ENCODE measurements at regions not wholly inside any gene's neighbourhood (a gene's known extent, or its start where the extent isn't known, plus 50 kb on each side); places are given as distances from the start of the nearest gene placed in this dataset.
"Not testable (repeated sequence)": the region's sequence is repeated elsewhere in the genome, so short reads cannot be mapped to it uniquely, and the experiment has no call there.

GRCh38 chr3:110023022-110023421 is 685.7 kb upstream of the DPPA4 start:
- POLR2A ChIA-PET; H3K27ac Mint-ChIP-seq; H3K4me3 Mint-ChIP-seq; H3K27me3 Mint-ChIP-seq; H3K9me3 Mint-ChIP-seq; H3K4me1 Mint-ChIP-seq; H3K36me3 Mint-ChIP-seq (ENCODE audit: low read depth); DNase-seq; CTCF ChIA-PET: not testable (repeated sequence)

DNA sequence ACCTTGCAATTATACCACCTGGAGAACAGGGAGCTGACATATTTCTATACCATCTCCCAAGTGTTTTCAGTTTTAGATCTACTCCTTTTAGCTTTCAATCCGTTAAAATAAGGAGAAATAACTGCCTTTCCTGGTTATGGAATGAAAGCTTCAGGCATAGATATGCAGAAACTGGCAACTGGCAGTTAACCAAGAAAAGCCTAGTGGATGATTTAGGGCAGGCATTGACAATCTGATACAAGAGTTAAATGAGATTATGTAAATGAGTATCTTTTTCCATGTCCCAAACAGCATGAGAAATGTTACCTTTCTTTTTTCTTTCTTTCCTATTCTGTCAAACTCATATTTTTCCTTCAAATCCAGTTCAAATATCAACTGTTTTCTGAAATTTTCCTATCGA is 689.1 kb upstream of the DPPA4 start:
- no peaks in the 10 kb centered on the region for H3K27me3 Mint-ChIP-seq
- ChIA-PET POLR2A (no interaction called here), CTCF (no interaction called here)
- H3K9me3 Mint-ChIP-seq: peaks cover 2% of the 10 kb centered on the region
- H3K4me1 Mint-ChIP-seq: no peaks in the 10 kb centered on the region
- no peaks in the 10 kb centered on the region for H3K36me3 Mint-ChIP-seq (ENCODE audit: low read depth)
- H3K4me3 Mint-ChIP-seq: no peak overlapping the region
- no peak for DNase-seq
- H3K27ac Mint-ChIP-seq: no peak overlapping the region

- POLR2A ChIA-PET: no interaction called here
- CTCF ChIA-PET: no interaction called here
- Mint-ChIP-seq H3K36me3 (ENCODE audit: low read depth) (no peaks in the 10 kb centered on the region), H3K27ac (no peak overlapping the region), H3K27me3 (no peaks in the 10 kb centered on the region), H3K4me3 (no peak overlapping the region), H3K9me3 (no peaks in the 10 kb centered on the region), H3K4me1 (no peaks in the 10 kb centered on the region)
- no peak for DNase-seq
Measured at GRCh38 chr3:110027446-110028080, 690.2 kb upstream of the DPPA4 start.

- Mint-ChIP-seq H3K27ac (no peak overlapping the region), H3K4me3 (no peak overlapping the region), H3K27me3 (no peaks in the 10 kb centered on the region), H3K36me3 (ENCODE audit: low read depth) (no peaks in the 10 kb centered on the region), H3K9me3 (no peaks in the 10 kb centered on the region), H3K4me1 (no peaks in the 10 kb centered on the region)
- CTCF ChIA-PET: no interaction called here
- DNase-seq: no peak
- POLR2A ChIA-PET: no interaction called here
Measured at GRCh38 chr3:110031975-110032374, 694.6 kb upstream of the DPPA4 start.

DNA sequence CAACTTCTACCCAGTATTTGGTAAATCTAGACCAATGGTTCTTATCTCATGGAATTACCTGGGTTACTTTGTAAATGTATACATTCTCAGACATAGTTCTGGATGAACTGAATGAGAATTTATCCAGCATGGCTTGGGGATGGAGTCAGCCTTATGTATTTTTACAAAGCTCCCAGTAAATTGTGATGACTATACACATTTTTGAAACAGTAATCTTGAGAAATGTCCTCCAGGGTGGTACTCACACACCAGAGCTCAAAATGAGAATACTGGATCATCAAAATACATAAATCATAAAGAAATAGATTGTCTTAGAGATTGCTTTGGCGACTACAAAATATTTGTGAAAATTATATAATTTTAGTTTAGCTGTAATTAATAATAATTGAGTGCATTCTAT is 722.1 kb upstream of the DPPA4 start:
- H3K27me3 Mint-ChIP-seq: no peaks in the 10 kb centered on the region
- no peaks in the 10 kb centered on the region for H3K4me1 Mint-ChIP-seq
- H3K27ac Mint-ChIP-seq: no peak overlapping the region
- ChIA-PET POLR2A (no interaction called here), CTCF (no interaction called here)
- H3K36me3 Mint-ChIP-seq (ENCODE audit: low read depth): no peaks in the 10 kb centered on the region
- no peak for DNase-seq
- peaks cover 3% of the 10 kb centered on the region for H3K9me3 Mint-ChIP-seq
- H3K4me3 Mint-ChIP-seq: no peak overlapping the region

DNA sequence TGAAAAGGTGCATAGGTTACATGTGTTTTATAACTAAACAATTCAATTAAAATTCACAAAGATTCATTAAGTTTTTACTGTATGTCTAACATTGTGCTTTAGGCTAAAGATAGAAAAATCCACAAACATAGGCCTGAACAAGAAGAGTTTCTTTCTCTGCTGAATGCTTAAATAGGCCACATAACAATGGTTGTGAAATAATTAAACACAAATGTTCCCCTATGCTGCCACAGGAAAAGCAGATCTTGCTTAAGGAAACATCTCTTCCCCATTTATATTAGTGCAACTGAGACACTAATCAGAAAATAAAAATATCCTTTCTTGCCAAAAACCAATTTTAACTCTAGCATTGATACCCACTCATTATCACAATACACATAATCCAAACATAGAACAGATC is 725.4 kb upstream of the DPPA4 start:
- Mint-ChIP-seq H3K4me1 (no peaks in the 10 kb centered on the region), H3K27me3 (no peaks in the 10 kb centered on the region), H3K4me3 (no peak overlapping the region), H3K36me3 (ENCODE audit: low read depth) (no peaks in the 10 kb centered on the region), H3K27ac (no peak overlapping the region), H3K9me3 (no peaks in the 10 kb centered on the region)
- DNase-seq: no peak
- ChIA-PET CTCF (no interaction called here), POLR2A (no interaction called here)

DNA sequence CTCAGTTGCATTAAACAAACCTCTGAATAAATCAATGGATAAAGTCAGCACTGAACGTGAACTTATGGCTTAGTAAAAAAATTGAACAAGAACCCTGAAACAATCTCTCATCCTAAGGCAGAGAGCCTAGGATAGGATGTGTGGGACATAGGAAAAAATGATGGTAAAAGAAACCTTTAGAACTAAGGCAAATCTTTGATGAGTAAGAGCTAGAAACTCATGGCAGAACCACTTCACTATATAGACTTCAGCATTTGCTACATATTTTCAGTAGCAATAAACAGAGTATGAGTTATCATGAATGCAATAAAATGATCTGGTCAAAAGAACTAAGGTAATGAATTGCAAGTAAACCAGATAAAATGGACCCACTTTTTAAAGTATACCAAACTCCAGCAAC is 725.8 kb upstream of the DPPA4 start:
- peaks cover 2% of the 10 kb centered on the region for H3K9me3 Mint-ChIP-seq
- H3K27me3 Mint-ChIP-seq: no peaks in the 10 kb centered on the region
- CTCF ChIA-PET: no interaction called here
- no peaks in the 10 kb centered on the region for H3K4me1 Mint-ChIP-seq
- H3K27ac Mint-ChIP-seq: no peak overlapping the region
- H3K36me3 Mint-ChIP-seq (ENCODE audit: low read depth): no peaks in the 10 kb centered on the region
- DNase-seq: no peak
- POLR2A ChIA-PET: no interaction called here
- no peak overlapping the region for H3K4me3 Mint-ChIP-seq

GRCh38 chr3:110066206-110066605 is 728.9 kb upstream of the DPPA4 start:
- Mint-ChIP-seq H3K9me3 (peaks cover 2% of the 10 kb centered on the region), H3K27ac (no peak overlapping the region), H3K4me1 (peaks cover 7% of the 10 kb centered on the region), H3K27me3 (no peaks in the 10 kb centered on the region), H3K4me3 (no peak overlapping the region), H3K36me3 (ENCODE audit: low read depth) (no peaks in the 10 kb centered on the region)
- ChIA-PET POLR2A (no interaction called here), CTCF (no interaction called here)
- no peak for DNase-seq

GRCh38 chr3:110067527-110067926 is 730.2 kb upstream of the DPPA4 start:
- POLR2A ChIA-PET: no interaction called here
- no peaks in the 10 kb centered on the region for H3K36me3 Mint-ChIP-seq (ENCODE audit: low read depth)
- peaks cover 7% of the 10 kb centered on the region for H3K9me3 Mint-ChIP-seq
- peaks cover 7% of the 10 kb centered on the region for H3K4me1 Mint-ChIP-seq
- DNase-seq: no peak
- no peaks in the 10 kb centered on the region for H3K27me3 Mint-ChIP-seq
- H3K27ac Mint-ChIP-seq: no peak overlapping the region
- no peak overlapping the region for H3K4me3 Mint-ChIP-seq
- CTCF ChIA-PET: no interaction called here

DNA sequence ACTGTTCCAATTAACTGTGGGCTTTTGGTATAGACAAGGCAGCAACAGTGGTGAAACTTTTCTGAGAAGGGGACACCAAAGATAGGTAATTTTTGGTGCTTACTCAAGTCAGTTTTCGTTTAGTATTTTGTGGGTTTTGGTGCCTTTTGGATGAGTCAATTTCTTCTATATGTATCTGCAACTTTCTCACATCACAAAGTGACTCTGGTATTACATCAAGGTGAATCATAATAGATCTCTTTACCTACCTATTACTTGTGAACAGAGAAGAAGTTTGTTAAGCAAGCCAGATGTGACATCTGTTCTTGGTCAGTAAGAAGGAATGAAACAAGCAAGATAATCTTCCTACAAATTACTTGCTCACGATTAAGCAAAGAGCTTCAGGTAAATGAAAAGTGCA is 732.4 kb upstream of the DPPA4 start:
- Mint-ChIP-seq H3K4me3 (no peak overlapping the region), H3K27ac (no peak overlapping the region)
- CTCF ChIA-PET: no interaction called here

DNA sequence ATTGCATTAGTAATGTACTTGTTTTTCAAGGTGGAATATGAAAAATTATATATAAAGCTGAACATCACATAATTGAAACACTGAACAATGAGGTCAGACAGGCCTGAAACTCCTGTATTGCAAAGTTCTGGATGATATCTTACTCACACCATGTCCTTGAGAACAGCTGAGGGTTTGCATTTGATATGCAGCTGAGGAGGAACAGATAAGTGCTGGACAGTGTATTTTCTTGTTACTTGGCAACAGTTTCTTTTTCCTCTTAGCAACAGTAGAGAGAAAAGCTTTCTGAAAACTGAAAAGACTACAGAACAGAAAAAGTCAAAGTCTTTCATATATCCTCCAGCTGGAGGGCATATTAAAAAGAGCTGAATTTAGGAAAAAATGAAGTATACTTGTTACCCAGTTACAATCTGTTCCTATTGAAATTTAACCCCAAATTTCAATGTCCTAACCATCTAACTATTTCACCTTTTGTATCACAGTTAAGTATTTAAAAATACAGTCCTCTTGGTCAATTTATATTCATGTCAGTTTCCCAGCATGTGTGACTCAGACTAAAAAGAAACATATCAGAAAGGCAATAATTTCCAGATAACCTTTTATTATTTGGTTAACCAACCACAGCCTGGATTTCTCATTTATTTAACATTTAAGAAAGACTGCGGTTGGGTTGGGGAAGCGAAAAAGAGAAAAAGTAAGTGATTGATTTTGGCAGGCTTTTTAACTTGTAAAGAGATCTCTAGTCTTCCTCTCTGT is 733.0 kb upstream of the DPPA4 start:
- no peaks in the 10 kb centered on the region for H3K27me3 Mint-ChIP-seq
- no peak for DNase-seq
- peaks cover 7% of the 10 kb centered on the region for H3K9me3 Mint-ChIP-seq
- POLR2A ChIA-PET: no interaction called here
- H3K4me1 Mint-ChIP-seq: peaks cover 7% of the 10 kb centered on the region
- no peak overlapping the region for H3K4me3 Mint-ChIP-seq
- no peaks in the 10 kb centered on the region for H3K36me3 Mint-ChIP-seq (ENCODE audit: low read depth)
- no peak overlapping the region for H3K27ac Mint-ChIP-seq
- CTCF ChIA-PET: no interaction called here

More for the DNA sequence above, 732.4 kb upstream of the DPPA4 start:
- H3K9me3 Mint-ChIP-seq: peaks cover 7% of the 10 kb centered on the region
- POLR2A ChIA-PET: no interaction called here
- DNase-seq: no peak
- H3K36me3 Mint-ChIP-seq (ENCODE audit: low read depth): no peaks in the 10 kb centered on the region
- H3K4me1 Mint-ChIP-seq: peaks cover 7% of the 10 kb centered on the region
- no peaks in the 10 kb centered on the region for H3K27me3 Mint-ChIP-seq

DNA sequence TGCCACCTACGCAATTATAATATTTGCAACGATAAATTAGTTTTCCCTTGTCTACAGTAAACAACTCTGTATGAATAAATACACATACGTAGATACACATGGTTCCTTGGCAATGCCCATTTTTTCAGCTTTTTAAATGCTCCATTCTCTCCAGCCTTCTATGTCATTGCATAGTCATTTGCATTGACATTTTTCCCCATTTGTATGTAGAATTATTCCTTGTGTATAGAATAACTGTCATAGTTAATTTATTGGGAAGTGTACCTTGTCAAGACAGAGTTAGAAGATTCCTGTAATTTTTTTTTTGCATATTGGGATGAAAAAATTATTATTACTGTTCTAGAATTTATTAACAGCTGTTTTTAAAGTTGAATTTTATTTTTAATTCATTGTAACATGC is 736.7 kb upstream of the DPPA4 start:
- H3K27ac Mint-ChIP-seq: no peak overlapping the region
- H3K36me3 Mint-ChIP-seq (ENCODE audit: low read depth): no peaks in the 10 kb centered on the region
- H3K4me3 Mint-ChIP-seq: no peak overlapping the region
- ChIA-PET CTCF (no interaction called here), POLR2A (no interaction called here)
- H3K9me3 Mint-ChIP-seq: peaks cover 5% of the 10 kb centered on the region
- DNase-seq: no peak
- H3K4me1 Mint-ChIP-seq: peaks cover 7% of the 10 kb centered on the region
- H3K27me3 Mint-ChIP-seq: no peaks in the 10 kb centered on the region

- no peaks in the 10 kb centered on the region for H3K9me3 Mint-ChIP-seq
- no peaks in the 10 kb centered on the region for H3K36me3 Mint-ChIP-seq (ENCODE audit: low read depth)
- CTCF ChIA-PET: no interaction called here
- no peak overlapping the region for H3K27ac Mint-ChIP-seq
- H3K27me3 Mint-ChIP-seq: no peaks in the 10 kb centered on the region
- DNase-seq: no peak
- no peak overlapping the region for H3K4me3 Mint-ChIP-seq
- H3K4me1 Mint-ChIP-seq: no peaks in the 10 kb centered on the region
- POLR2A ChIA-PET: no interaction called here
Measured at GRCh38 chr3:110077093-110077492, 739.7 kb upstream of the DPPA4 start.

DNA sequence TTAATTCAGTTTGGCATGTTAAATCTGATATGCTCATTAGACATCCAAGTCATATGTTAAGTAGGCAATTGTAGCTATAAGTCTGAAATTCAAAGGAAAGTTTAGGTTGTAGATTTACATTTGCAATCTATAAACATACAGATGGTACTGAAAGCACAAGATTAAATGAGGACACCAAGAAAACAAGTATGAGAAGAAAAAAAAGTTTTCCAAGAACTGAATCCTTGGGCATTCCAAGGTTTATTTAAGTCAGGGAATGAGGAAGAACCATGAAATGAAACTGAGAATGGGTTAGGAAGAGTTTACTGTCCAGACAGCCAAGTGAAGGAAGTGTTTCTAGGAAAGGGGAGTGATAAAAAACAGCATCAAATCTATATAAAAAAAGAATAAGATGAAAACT is 756.1 kb upstream of the DPPA4 start:
- Mint-ChIP-seq H3K4me3 (no peak overlapping the region), H3K36me3 (ENCODE audit: low read depth) (no peaks in the 10 kb centered on the region), H3K27me3 (no peaks in the 10 kb centered on the region), H3K9me3 (peaks cover 5% of the 10 kb centered on the region), H3K27ac (no peak overlapping the region), H3K4me1 (no peaks in the 10 kb centered on the region)
- ChIA-PET POLR2A (no interaction called here), CTCF (no interaction called here)
- DNase-seq: no peak

Data from activated CD4-positive, alpha-beta memory T cell treated with anti-CD3 and anti-CD28 coated beads, Interleukin-2, amount 10 ng/mL, durations not matched to agents 7 days and 5 days (primary cell).